Naive thymus-derived CD8-positive, alpha-beta T cell (primary cell): ENCODE measurements at regions not wholly inside any gene's neighbourhood (a gene's known extent, or its start where the extent isn't known, plus 50 kb on each side); places are given as distances from the start of the nearest gene placed in this dataset.
"Not testable (repeated sequence)": the region's sequence is repeated elsewhere in the genome, so short reads cannot be mapped to it uniquely, and the experiment has no call there.

Experiments used
- ATAC-seq, 2 donors: fragments of 150-1000 bp; cut with Tn5 transposase in 1 of 2; sonication (Bioruptor Pico), chemical (Tn5 transposase) in 1 of 2; 1 replicate in 1 of 2; 2 replicates in 1 of 2; pipeline ENCODE4 v1.10.0; 2021; ENCODE audit warnings: mild to moderate bottlenecking in 2 of 2, moderate library complexity in 2 of 2
- POLR2A ChIA-PET: fragments of 350-600 bp; sonication (Branson Sonifier 250); formaldehyde crosslinking; loops from one replicate; lab custom pipeline; 2021; ENCODE audit warnings: antibody characterized with exemption; lab: Charles Lee
- DNase-seq, 10 donors: peaks; one replicate each; pipeline versions ENCODE4 v3.0.0 to v3.0.0-alpha.2; 2020 to 2022
- H3K27ac Mint-ChIP-seq, 10 donors: one replicate each; pipeline ENCODE4 v1.8.0; 2020 to 2022; ENCODE audit warnings: mild to moderate bottlenecking in 10 of 10, mixed read lengths in 10 of 10, moderate library complexity in 4 of 10, inconsistent platforms in 1 of 10
- H3K27me3 Mint-ChIP-seq, 5 donors: one replicate each; pipeline ENCODE4 v1.8.0; 2021 to 2022; ENCODE audit warnings: mixed read lengths in 5 of 5
- H3K36me3 Mint-ChIP-seq, 3 donors: one replicate each; pipeline ENCODE4 v1.8.0; 2020 to 2022; ENCODE audit warnings: mixed read lengths in 3 of 3, mild to moderate bottlenecking in 2 of 3, inconsistent platforms in 1 of 3
- H3K4me1 Mint-ChIP-seq, 4 donors: one replicate each; pipeline ENCODE4 v1.8.0; 2021 to 2022; ENCODE audit warnings: mixed read lengths in 4 of 4
- H3K4me3 Mint-ChIP-seq, 10 donors: one replicate each; pipeline ENCODE4 v1.8.0; 2020 to 2022; ENCODE audit warnings: mild to moderate bottlenecking in 10 of 10, mixed read lengths in 10 of 10, moderate library complexity in 6 of 10, inconsistent platforms in 1 of 10
- H3K9me3 Mint-ChIP-seq, 9 donors: one replicate each; pipeline ENCODE4 v1.8.0; 2020 to 2022; ENCODE audit warnings: mixed read lengths in 9 of 9, mild to moderate bottlenecking in 3 of 9, inconsistent platforms in 1 of 9, moderate library complexity in 1 of 9

- DNase-seq, result no peak
- H3K9me3 Mint-ChIP-seq, result peaks cover 7 to 41% (median 20%) of the 10 kb centered on the region in 9 donors
- POLR2A ChIA-PET, result no interaction called here
- ATAC-seq, result no peak
- no peaks in the 10 kb centered on the region for H3K27me3 Mint-ChIP-seq
- H3K36me3 Mint-ChIP-seq, result peaks cover 0 to 5% (median 0%) of the 10 kb centered on the region in 3 donors
- H3K4me3 Mint-ChIP-seq, result no peak overlapping the region
- H3K4me1 Mint-ChIP-seq, result peaks cover 0 to 2% (median 0%) of the 10 kb centered on the region in 4 donors
- no peak overlapping the region for H3K27ac Mint-ChIP-seq
Measured at GRCh38 chr1:105027838-105028471, 1278.3 kb downstream of the AMY1C start.

- POLR2A ChIA-PET, result no interaction called here
- ATAC-seq, result no peak
- no peak overlapping the region for H3K4me3 Mint-ChIP-seq
Measured at GRCh38 chr1:105072446-105072845, 1322.7 kb downstream of the AMY1C start.

GRCh38 chr1:105072850-105073249, 1323.2 kb downstream of the AMY1C start:
- Mint-ChIP-seq H3K36me3 (no peaks in the 10 kb centered on the region), H3K27me3 (no peaks in the 10 kb centered on the region), H3K27ac (no peak overlapping the region), H3K4me3 (no peak overlapping the region), H3K4me1 (no peaks in the 10 kb centered on the region), H3K9me3 (peaks cover 11 to 36% (median 22%) of the 10 kb centered on the region in 9 donors)
- DNase-seq (no peak), ATAC-seq (no peak)
- POLR2A ChIA-PET, result no interaction called here

More at GRCh38 chr1:105072446-105072845, 1322.7 kb downstream of the AMY1C start:
- Mint-ChIP-seq H3K9me3 (peaks cover 11 to 39% (median 22%) of the 10 kb centered on the region in 9 donors), H3K4me1 (no peaks in the 10 kb centered on the region), H3K27ac (no peak overlapping the region), H3K27me3 (no peaks in the 10 kb centered on the region), H3K36me3 (no peaks in the 10 kb centered on the region)
- DNase-seq, result no peak

GRCh38 chr1:105073660-105074059, 1324.0 kb downstream of the AMY1C start:
- Mint-ChIP-seq H3K9me3 (peaks cover 11 to 33% (median 22%) of the 10 kb centered on the region in 9 donors), H3K36me3 (no peaks in the 10 kb centered on the region), H3K27ac (no peak overlapping the region), H3K4me1 (no peaks in the 10 kb centered on the region), H3K27me3 (no peaks in the 10 kb centered on the region), H3K4me3 (no peak overlapping the region)
- DNase-seq, result no peak
- POLR2A ChIA-PET, result no interaction called here
- no peak for ATAC-seq

GRCh38 chr1:105083611-105084010, 1333.9 kb downstream of the AMY1C start:
- Mint-ChIP-seq H3K27ac (no peak overlapping the region), H3K9me3 (peaks cover 0 to 14% (median 4%) of the 10 kb centered on the region in 9 donors), H3K4me3 (no peak overlapping the region), H3K27me3 (no peaks in the 10 kb centered on the region), H3K36me3 (no peaks in the 10 kb centered on the region), H3K4me1 (no peaks in the 10 kb centered on the region)
- ATAC-seq (no peak), DNase-seq (no peak)
- POLR2A ChIA-PET, result no interaction called here

GRCh38 chr1:105087506-105087905, 1337.8 kb downstream of the AMY1C start:
- H3K27me3 Mint-ChIP-seq, result no peaks in the 10 kb centered on the region
- DNase-seq (no peak), ATAC-seq (no peak)
- no peak overlapping the region for H3K4me3 Mint-ChIP-seq
- no peaks in the 10 kb centered on the region for H3K4me1 Mint-ChIP-seq
- H3K9me3 Mint-ChIP-seq, result peaks cover 0 to 18% (median 6%) of the 10 kb centered on the region in 9 donors
- H3K36me3 Mint-ChIP-seq, result no peaks in the 10 kb centered on the region
- no peak overlapping the region for H3K27ac Mint-ChIP-seq
- POLR2A ChIA-PET, result no interaction called here

- Mint-ChIP-seq H3K4me3 (no peak overlapping the region), H3K27ac (no peak overlapping the region), H3K36me3 (peaks cover 0 to 3% (median 0%) of the 10 kb centered on the region in 3 donors), H3K27me3 (no peaks in the 10 kb centered on the region), H3K4me1 (no peaks in the 10 kb centered on the region), H3K9me3 (peaks cover 0 to 21% (median 8%) of the 10 kb centered on the region in 9 donors)
- DNase-seq, result no peak
- POLR2A ChIA-PET, result no interaction called here
- no peak for ATAC-seq
Measured at GRCh38 chr1:105088166-105088565, 1338.5 kb downstream of the AMY1C start.

GRCh38 chr1:105093893-105094292, 1344.2 kb downstream of the AMY1C start:
- H3K9me3 Mint-ChIP-seq, result peaks cover 0 to 29% (median 10%) of the 10 kb centered on the region in 9 donors
- DNase-seq, ATAC-seq, H3K27me3 Mint-ChIP-seq, H3K4me3 Mint-ChIP-seq, H3K4me1 Mint-ChIP-seq, POLR2A ChIA-PET, H3K36me3 Mint-ChIP-seq, H3K27ac Mint-ChIP-seq: not testable (repeated sequence)

- H3K9me3 Mint-ChIP-seq, result peaks cover 0 to 20% (median 2%) of the 10 kb centered on the region in 9 donors
- H3K36me3 Mint-ChIP-seq, result no peaks in the 10 kb centered on the region
- no peak overlapping the region for H3K4me3 Mint-ChIP-seq
- H3K27me3 Mint-ChIP-seq, result no peaks in the 10 kb centered on the region
- no peak for ATAC-seq
- DNase-seq, result no peak
- H3K27ac Mint-ChIP-seq, result no peak overlapping the region
- POLR2A ChIA-PET, result no interaction called here
- H3K4me1 Mint-ChIP-seq, result no peaks in the 10 kb centered on the region
Measured at GRCh38 chr1:105100102-105100501, 1350.4 kb downstream of the AMY1C start.

GRCh38 chr1:105101261-105101660, 1351.6 kb downstream of the AMY1C start:
- no peaks in the 10 kb centered on the region for H3K36me3 Mint-ChIP-seq
- no peak for ATAC-seq
- POLR2A ChIA-PET, result no interaction called here
- no peaks in the 10 kb centered on the region for H3K4me1 Mint-ChIP-seq
- DNase-seq, result no peak
- no peak overlapping the region for H3K4me3 Mint-ChIP-seq
- H3K9me3 Mint-ChIP-seq, result peaks cover 2 to 31% (median 10%) of the 10 kb centered on the region in 9 donors
- H3K27me3 Mint-ChIP-seq, result no peaks in the 10 kb centered on the region
- no peak overlapping the region for H3K27ac Mint-ChIP-seq

GRCh38 chr1:105102371-105102770, 1352.7 kb downstream of the AMY1C start:
- no peak overlapping the region for H3K27ac Mint-ChIP-seq
- no peak for ATAC-seq
- POLR2A ChIA-PET, result no interaction called here
- DNase-seq, result no peak
- no peak overlapping the region for H3K4me3 Mint-ChIP-seq
- H3K36me3 Mint-ChIP-seq, result peaks cover 0 to 3% (median 0%) of the 10 kb centered on the region in 3 donors
- H3K4me1 Mint-ChIP-seq, result no peaks in the 10 kb centered on the region
- H3K9me3 Mint-ChIP-seq, result peaks cover 2 to 34% (median 11%) of the 10 kb centered on the region in 9 donors
- H3K27me3 Mint-ChIP-seq, result no peaks in the 10 kb centered on the region

GRCh38 chr1:105122041-105122440, 1372.3 kb downstream of the AMY1C start:
- POLR2A ChIA-PET, result no interaction called here

GRCh38 chr1:105137543-105138457, 1388.1 kb downstream of the AMY1C start:
- H3K4me3 Mint-ChIP-seq, result no peak overlapping the region
- DNase-seq, result no peak
- H3K4me1 Mint-ChIP-seq, result no peaks in the 10 kb centered on the region
- no peak for ATAC-seq
- no peak overlapping the region for H3K27ac Mint-ChIP-seq
- H3K27me3 Mint-ChIP-seq, result no peaks in the 10 kb centered on the region
- H3K9me3 Mint-ChIP-seq, result peaks cover 0 to 41% (median 11%) of the 10 kb centered on the region in 9 donors
- H3K36me3 Mint-ChIP-seq, result peaks cover 0 to 5% (median 0%) of the 10 kb centered on the region in 3 donors
- POLR2A ChIA-PET, result no interaction called here

More at GRCh38 chr1:105122041-105122440, 1372.3 kb downstream of the AMY1C start:
- DNase-seq (no peak), ATAC-seq (no peak)
- no peaks in the 10 kb centered on the region for H3K36me3 Mint-ChIP-seq
- peaks cover 0 to 25% (median 9%) of the 10 kb centered on the region in 9 donors for H3K9me3 Mint-ChIP-seq
- no peaks in the 10 kb centered on the region for H3K27me3 Mint-ChIP-seq
- no peak overlapping the region for H3K27ac Mint-ChIP-seq
- no peaks in the 10 kb centered on the region for H3K4me1 Mint-ChIP-seq
- no peak overlapping the region for H3K4me3 Mint-ChIP-seq
